Glomerular visceral epithelial cell (primary cell): ENCODE measurements at regions not wholly inside any gene's neighbourhood (a gene's known extent, or its start where the extent isn't known, plus 50 kb on each side); places are given as distances from the start of the nearest gene placed in this dataset.
"Not testable (repeated sequence)": the region's sequence is repeated elsewhere in the genome, so short reads cannot be mapped to it uniquely, and the experiment has no call there.

ENCODE experiments used
- DNase-seq: peaks from one replicate; pipeline ENCODE4 v3.0.0-alpha.2; 2016; ENCODE audit errors: extremely low spot score

DNA sequence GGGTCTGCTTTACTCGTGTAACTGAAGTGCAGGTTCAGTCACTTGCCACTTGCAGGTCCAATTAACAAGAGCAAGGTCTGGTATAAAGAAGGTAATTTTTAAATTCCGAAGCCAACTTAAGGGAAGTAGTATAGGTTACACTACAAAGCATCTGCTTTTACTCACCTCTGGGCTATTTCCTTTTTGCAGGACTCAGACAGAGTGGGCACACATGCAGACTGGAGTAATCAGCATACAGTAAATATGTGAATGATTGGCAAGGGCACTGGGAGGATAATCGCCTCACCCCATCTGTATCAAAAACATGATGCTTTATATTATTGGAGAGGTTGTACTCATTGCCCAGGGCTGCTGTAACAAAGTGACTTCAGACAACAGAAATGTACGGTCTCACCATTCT lies 160.1 kb upstream of the CDH5 start:
- DNase-seq = no peak

DNA sequence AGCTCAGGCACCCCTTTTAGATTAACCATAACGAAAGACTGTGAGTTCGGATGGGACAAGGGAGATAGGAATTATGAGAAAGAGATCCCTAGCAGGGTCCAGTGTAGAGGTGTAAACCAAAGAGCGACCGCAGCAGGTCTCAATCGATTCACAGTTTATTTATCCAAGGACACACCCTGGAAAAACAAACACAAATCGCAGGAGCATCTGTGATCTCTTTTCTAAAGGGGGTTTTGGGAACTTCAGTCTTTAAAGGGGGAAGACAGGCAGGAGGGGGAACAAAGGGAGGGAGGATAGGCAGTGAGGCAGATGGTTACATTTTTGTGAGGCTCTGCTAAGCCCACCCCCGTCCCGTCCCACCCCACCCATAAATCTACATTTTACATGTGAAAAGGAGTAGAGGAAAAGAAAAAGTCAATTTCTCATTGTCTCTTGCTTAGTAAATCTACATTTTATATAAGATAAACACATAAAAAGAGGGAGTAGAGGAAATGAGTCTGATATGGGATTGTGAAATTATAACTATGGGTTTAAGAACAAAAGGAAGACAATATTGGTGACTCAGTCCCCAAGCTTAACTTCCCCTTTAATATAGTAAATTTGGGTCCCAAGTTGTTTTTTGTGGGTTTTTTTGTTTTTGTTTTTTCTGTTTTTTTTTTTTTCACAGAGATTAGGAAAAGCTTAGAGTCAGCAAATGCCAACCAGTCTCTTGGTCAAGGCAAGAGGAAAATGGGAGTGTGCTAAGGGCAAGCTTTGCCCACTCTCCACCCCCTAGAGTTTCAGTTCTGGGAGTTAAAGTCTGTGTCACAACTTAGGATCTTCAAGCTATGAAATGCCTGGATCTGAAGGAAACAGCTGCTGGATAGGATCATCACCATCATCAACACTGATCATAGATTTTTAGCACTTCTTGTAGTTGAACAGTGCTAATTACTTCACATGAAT lies 160.9 kb upstream of the CDH5 start:
- DNase-seq = no peak

DNA sequence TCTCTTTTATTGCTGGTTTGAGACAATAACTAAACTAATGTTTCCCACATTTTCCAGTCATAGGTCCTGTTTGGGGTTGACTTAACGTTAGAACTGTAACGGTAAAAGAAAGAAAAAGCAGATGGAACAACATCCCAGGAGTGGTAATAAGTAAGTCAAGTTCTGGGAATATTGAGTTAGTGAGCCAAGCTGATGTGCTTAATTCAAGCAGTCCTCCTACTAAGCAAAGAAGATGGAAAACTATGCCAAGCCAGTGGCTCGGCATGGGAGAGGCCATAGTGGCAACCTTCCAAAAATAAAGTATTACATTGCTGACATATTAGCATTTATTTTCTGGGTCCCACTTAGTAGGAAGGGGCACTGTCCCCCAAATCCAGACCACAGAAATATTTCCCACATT lies 161.7 kb upstream of the CDH5 start:
- no peak for DNase-seq

DNA sequence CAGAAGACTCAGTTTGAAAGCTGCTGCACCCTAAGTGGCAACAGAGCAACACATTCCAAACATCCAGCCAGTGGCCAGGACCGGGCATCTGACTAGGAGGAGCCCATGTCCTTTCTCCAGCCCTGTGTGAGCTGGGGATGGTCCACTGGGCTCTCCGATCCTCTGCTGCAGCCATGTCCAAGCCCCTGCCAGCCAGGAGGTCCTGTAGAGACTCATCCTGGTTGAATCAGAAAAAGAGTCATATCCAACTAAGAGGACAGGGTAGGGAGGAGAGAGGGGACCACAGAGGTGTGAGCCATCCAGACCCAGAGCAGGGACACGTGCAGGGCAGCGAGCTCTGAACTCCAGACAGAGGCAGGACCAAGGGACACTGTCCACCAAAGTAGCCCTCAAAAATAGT lies 163.0 kb upstream of the CDH5 start:
- DNase-seq = no peak

DNA sequence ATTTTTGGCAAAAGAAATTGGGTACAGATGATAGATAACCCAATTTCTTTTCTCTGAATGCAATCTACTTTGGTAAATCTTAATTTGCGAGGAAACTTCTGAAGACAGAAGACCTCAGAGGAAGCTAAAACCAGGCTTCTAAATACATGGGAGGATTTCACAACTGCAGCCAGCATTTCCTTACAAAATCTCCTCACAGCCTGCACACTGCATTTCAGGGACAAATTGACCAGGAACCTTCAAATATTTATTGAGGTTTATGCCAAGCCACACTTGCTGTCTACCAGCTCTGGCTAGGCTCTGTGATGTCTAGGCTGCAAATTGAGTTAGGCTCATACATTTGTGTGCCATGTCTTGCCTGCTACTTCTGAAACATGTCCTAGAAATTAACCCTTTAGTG lies 167.3 kb upstream of the CDH5 start:
- DNase-seq = no peak

DNA sequence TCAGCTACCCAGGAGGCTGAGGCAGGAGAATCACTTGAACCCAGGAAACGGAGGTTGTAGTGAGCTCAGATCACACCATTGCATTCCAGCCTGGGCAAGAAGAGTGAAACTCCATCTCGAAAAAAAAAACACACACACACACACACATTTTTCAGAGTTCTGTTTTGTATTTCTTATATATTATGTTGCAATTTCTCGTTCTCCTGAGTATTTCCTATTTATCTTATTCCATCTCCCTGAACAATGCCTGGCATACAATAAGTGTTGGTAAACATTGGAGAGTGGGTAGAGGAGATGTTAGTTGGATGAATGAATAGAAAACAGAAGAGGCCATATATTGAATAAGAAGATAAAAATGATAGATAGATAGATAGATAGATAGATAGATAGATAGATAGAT lies 167.8 kb upstream of the CDH5 start:
- DNase-seq = no peak

DNA sequence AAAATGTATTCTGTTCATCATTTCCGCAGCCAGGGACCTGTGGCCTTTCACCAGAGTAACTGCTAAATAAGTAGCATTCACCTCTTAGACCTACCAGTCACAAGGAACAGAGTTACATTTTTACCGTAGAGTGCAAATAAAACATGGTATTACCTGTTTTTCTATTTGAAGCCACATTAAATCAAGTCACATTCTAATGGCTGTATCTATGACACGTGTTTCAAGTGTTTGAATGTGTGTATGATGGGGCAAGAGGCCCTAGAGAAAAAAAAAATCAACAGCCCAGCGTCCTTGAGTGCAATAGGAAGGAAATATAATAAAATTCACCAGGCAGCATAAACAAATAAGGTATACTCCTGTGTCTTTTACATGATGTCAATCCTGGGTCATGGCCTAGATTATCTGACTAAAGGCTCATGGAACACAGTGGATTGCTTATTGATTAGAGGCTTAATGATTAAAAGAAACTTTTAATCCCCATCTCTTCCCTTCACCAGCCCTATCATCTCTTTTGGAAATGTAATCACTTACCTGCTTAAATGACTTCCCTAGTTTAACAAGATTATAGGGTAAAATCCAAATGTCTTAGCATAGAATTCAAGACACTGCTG lies 168.7 kb upstream of the CDH5 start:
- DNase-seq = no peak

DNA sequence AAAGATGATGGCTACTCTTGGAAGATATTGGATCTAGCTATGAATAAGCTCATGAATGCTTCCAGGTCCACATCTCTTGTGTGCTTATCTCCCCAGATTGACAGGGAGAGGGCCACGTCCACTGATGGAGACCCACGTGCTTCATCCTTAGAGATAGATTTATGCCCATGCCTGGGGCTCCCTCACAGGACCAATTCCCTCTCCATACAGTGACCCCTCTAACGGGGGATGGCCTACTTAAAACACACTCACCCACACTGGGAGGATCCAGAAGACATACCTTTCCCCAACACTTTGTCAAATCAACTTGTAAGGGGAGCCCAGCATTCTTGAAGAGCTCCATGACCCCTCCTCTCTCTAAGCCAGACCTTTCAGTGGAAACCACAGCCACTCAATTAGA lies 169.7 kb upstream of the CDH5 start:
- DNase-seq = no peak

DNA sequence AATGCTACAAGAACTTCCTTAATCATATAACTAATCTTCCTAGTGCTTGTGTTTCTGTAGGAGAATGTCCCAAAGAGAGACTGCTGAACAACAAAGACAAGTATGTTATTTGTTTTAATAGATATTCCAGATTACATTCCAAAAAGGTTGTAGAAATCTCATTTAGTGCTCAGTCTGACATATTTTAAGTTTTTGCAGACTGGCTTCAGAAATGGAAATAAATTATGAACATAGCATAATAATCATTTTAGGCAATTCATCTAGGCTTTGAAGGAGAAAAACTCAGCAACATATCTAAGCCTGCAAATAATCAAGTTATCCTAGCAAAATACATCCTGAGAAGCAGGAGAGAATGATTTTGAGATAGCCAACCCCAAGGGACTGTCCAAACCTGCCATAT lies 171.6 kb upstream of the CDH5 start:
- DNase-seq = no peak

DNA sequence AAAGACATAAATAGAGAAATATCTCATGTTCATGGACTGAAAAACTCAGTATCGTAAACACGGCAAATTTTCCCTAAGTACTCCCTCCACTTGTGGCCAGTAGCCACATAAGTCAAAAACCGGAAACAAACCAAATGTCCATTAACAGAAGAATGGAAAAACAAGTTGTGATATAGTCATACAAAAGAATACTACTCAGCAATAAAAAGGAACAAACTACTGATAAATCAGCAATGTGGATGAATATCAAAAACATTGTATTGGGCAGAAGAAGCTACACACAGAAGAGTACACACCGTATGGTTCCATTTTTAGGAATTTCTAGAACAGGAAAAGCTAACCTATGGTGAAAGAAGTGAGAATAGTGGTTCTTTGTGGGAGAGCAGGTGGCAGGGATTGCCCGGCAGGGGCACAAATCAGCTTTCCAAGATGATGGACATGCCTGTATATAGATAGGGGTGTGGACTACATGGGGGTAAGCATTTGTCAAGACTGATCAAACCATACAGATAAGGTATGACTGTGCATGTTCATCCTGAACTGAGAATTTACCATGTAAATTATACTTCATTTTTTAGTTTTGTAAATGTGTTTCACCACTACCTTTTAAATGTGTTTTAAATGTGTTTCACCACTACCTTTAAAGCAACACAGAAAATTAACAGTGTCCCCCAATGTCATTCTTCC lies 172.8 kb upstream of the CDH5 start:
- DNase-seq = no peak

DNA sequence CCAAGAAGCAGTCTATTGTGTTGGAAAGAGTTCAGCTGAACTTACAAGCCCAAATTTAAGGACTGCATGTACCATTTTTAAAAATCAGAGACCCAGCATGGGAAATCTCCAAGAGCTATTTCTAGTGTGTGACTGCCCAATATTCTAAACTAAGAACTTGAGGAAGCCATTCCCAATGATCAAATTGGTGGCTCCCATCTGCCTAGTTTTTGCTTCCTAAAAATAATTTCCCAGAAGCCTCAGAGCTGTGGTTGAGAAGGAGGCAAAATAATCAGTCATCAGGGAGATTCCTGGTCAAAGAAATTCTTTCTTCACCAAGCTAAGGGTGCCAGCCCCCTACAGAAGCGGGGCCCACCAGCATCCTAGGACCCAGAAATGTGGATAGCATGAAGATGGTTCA lies 176.1 kb upstream of the CDH5 start:
- DNase-seq = no peak

DNA sequence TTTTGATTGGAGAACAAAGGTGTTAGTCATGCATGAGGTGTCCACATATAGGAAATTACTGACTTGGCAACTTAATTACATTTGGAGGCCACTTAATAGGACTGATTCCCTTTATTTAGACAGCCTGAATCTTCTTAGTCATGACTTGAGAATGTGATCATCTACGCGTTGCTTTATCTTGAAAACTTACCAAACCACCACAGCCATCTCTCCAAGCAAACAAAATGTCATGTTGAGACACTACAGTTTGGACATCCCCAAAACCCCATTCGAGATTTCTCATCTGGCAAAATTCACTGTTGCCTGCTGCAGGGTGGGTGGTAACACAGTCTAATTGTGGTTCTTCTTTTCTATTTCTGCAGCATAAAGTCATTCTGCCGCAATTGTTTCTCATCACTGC lies 176.5 kb upstream of the CDH5 start:
- DNase-seq = no peak

DNA sequence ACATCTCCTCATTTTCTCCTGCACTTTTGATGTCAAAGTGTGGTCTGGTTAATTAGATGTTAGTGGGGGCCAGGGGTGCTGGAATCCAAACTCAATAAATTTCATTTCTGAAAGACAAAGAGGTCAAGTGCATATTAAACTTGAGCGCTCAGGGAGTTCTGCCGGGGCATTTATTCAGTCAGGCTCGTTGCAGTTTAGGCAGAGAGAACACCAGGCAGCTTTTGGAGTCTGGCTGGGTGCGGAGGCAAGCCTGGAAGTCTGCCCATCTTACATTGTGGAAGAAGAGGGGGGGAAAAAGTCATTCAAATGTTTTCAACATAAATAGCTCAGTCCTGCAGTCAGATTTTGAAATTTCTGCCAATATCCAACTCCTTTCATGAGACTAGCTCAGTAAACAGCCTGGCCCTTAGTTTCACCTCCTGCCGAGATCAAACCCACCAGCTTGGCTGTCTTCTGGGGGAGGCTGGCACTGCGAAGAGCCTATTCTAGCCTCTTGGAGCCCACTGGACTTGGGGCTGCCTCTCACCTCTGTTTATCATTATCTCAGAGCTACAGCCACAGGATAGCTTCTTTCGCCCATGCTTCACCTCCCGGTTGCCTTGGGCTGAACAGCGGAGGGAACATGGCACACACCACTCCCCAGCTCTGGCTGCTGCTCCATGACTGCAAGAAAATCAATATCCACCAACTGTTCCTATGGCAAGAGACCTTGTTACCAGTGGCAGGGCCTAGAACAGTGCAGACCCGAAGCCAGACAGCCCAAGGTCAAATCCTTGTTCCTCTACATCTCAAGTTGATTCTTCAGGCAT lies 177.4 kb upstream of the CDH5 start:
- DNase-seq = no peak

DNA sequence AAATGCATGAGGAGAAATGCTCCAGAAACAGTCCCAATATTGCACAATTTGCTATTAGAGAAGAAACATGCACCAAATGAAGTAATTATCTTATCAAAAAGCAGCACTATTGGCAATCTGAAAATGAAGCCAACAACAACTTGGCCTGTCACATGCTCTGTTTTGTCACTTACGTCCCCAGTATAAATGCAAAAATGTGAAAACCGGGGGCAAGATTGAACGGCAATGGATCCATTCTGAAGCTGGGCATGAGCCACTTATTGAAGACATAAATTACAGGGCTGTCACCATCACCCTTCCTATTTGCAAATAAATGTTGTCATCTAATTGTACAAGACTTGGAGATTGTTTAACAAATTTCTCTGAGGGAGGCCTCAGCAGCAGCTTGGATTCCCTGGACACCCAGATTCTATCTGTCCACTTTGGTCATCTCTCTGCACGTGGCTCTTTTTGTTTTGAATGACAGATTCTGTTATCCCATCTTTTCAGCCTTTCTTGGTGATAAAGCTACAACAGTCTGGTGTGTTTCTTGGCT lies 180.2 kb upstream of the CDH5 start:
- DNase-seq = no peak

DNA sequence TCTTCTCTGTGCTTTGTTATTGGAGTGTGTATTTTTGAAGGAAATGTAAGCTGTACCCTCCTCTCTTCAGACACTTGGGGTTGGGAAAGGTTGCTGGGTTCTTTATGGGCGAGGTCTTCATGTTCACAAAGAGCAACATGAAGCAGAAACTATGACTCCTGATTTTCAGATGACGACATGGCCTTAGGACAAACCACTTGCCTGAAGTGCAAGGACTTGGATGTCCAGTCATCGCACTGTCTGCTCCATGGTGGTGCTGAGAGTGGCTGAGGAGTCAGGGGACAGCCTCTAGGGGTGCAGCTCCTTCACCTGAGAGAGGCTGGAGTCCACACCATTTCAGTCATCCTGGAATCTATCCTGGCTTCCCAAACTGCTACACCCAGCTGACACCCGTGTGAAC lies 183.9 kb upstream of the CDH5 start:
- DNase-seq = no peak

DNA sequence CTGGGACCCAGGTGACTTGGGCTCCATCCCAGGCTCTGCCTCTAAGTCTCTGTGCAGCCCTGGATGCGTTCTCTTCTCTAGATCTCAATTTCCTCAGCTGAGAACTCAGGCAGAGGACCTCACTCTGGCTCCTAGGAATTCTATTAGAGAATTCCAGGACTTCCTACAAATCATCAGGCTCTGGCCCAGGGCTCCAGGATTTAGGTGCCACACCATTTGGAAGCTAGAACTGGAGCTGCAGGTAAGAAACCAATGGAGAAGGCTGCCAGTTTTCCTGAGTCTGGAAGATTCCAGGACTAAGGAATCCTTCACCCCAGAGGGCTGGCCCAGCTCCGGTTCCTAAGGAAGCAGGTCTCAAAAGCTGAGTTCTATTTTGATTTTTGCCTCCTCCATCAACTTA lies 189.8 kb upstream of the CDH5 start:
- DNase-seq = no peak

DNA sequence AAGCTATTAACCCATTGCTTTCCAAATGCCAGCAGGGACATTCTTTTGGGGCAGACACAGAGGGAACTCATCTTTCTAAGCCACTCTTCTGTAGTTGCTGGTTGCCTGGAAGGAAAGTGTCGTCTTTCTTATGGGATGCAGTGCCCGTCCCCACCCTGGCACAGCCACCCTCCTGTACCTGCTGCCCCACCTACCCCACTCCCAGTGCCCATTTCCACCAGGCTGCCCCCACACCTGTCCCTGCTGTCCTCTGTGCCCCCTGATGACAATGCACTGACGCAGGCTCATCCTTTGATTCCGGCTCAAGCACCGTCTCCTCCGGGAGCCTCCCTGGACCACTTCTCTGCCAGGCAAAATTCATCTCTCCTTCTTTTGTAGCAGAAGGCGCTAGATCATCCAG lies 190.4 kb upstream of the CDH5 start:
- DNase-seq = no peak

DNA sequence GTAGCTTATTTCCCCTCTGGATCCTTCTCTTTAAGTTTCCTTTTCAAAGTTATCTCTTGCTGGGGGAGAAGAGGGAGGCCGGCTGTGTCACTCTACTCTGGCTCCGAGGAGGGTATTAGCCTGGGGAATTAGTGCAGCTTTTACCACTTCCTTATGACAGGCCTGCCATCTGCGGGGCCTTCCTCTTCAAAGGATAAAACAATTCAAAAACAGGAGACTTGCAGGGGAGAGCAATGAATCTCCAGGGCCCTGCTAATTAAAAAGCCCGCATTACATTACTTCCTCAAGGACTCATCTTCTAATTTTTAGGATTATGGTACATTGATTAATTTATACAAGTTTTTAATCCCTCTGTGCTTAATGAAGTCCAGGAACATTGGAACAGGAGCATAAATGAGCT lies 190.9 kb upstream of the CDH5 start:
- DNase-seq = no peak

DNA sequence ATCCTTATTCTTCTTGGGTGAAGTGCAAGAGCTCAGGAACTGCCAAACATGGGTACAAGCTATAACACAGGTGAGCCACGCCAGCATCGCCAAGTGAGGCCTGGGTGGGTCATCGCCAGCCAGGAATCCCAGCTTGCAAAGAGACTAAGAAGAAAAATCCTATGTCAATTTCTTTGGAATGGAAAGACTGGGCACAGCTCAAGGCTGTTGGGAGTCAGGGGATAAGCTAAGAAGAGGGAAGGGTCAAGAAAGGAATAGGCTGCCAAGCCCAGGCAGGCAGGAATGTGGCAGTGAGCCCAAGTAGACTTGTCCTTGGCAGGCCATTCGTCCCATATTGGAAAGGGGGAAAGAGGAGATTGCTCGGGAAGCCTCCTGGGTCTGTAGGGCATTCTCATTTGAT lies 191.4 kb upstream of the CDH5 start:
- no peak for DNase-seq

DNA sequence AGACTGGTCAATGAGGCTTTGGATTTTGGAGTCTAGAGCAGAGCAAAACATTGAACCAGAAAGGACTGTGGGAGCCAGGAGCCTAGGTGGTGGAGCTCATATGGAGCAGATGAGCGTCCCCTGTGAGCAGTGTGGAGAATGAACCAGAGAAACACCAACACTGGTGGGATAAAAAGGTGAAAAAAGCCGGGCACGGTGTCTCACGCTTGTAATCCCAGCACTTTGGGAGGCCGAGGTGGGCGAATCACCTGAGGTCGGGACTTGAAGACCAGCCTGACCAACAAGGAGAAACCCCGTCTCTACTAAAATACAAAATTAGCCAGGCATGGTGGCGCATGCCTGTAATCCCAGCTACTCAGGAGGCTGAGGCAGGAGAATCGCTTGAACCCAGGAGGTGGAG lies 192.7 kb upstream of the CDH5 start:
- not testable (repeated sequence) for DNase-seq

DNA sequence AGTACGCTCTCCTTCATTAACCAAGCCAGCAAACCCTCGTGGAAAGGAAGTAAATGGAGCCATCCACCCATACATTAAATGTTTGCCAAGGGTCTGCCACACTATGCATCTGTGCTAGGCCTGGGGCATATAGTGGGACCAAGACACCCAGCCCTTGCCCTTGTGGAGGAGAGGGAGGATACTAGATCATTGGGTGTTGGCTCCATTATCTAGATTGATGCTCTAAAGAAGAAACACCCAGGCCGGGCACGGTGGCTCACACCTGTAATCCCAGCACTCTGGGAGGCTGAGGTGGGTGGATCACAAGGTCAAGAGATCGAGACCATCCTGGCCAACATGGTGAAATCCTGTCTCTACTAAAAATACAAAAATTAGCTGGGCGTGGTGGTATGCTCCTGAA lies 193.3 kb upstream of the CDH5 start:
- not testable (repeated sequence) for DNase-seq

DNA sequence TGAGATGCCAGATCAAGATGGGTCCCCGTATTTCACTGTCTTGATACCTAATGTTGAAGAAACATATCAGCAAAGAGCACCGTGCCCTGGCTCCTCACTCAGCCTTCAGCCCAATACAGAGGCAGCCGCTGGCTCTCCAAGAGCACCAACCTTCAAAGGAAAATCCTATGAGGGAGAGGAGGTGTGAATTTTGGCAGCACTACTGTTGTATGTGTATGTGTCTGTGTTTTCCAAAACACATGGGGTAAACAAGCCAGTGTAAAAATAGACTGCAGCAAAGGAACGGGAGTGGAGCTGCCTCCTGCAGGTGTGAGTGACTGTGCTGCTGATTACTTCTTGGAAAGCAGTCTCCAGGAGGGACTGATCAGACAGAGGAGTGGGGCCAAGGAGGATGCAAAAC lies 194.0 kb upstream of the CDH5 start:
- DNase-seq = no peak
